ENCODE measurements at regions not wholly inside any gene's neighbourhood (a gene's known extent, or its start where the extent isn't known, plus 50 kb on each side); places are given as distances from the start of the nearest gene placed in this dataset.

DNA sequence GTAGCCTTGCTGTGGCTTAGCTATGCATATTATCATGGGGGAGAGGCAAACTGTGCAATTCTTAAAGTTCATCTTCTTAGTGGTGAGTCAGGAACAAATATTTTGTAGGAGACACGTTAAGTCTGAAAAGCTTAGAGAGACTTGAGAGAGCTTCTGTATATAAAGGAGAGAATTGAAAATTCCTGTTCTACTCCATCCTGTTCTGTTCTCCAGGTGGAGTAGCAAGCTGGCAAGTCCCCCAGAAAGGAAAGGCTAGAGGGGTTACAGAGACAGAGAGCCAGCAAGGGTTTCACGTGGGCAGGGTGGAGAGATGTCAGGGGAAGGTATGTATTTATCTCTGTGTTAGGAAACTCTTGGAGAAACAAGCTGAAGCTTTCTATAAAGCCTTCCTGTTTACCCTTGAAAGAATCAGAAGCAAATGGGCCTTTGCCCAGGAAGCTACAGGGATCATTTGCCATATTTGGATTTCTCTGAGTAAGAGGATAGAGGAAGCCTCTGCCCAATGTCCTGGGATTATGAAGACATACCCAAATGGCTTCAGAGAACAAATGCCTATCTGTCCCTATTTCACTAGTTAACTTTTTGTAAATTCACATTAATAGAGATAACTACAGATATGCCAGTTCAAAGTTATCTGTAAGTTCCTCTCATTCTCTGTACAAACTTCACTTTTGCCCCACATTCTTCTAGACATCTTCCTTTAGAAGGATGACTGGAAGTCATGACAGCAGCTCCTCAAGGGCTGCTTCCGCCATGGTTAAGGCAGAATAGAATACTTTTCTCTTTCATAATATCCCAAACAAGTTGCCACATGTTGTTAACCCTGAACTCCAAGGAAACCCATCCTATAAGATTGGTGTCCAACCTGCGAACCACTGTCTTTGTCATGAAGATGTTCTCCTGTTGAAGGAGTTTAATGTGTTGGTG, 126.7 kb upstream of the NEDD9 start:
- no peak for DNase-seq

DNA sequence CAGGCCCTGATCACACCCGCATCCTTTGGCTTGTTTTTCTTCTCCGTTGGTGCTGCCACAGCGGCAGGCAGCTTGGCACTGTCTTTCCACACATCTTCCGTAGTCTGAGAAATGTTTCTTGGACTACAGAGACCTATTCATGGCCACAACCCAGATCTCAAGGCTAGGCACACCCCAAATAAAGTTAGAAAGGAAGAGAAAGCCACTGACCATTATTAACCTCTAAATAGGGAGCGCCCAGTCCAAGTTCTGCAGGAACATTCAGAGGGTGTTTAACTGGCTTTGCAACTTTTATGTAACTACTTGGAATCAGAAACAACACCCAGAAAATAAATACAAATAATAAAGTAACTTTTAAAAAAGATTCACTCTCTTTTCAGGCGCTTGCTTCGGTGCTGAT, 124.8 kb upstream of the NEDD9 start:
- DNase-seq: no peak

DNA sequence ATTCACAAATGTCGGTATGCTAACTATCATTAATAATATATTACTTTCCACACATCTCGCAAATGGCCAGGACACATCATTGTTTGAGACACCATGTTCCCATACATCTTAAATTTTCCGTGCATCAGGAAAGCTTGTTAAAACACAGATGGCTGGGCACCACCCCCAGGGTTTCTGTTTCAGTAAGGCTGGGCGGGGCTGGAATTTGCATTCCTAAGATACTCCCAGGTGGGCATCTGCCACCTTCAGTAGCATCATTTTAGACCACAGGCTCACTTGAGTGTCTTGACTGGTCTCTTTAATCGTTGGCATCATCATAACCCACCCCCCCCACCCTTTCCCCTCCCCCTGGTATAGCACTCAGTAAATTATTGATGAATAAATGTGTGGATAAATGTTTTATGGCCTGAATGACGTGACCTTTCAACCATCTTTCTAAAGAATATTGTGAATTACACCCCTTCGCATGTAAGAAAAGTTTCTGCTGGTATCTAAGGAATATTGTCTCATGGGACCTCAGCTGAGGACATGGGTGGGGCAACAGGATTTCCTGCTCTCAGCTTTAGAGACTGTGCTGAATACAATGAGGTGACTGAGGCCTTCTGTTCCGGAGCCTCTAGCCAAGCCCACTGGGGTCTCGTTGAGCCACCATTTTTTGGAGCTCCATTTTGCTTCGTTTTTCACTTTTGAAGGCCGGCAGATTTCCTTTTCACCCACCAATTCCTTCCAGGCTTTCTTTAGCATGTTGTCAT, 124.1 kb upstream of the NEDD9 start:
- no peak for DNase-seq

DNA sequence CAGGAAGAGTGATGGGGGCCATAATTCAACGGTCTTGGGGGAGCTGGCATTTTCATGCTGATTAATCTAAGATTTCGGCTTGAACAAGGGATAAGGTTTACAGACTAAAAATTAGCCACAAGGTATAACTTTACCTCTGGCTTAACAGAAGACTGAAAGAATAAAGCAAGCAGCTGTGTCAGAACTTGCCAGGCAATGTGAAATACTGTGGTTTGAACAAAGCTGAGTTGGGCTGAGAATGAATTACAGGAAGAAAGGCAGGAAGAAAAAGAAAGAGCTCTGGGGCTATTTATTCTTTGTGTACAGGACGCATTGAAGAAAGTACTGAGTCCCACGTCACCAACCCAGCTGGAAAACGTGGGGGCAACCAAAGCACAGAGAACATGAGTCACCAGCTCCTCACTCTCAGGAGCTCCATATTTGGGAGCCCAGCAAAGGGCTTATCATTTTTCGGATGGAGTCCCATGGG, 121.5 kb upstream of the NEDD9 start:
- DNase-seq: peak; percentile 61

DNA sequence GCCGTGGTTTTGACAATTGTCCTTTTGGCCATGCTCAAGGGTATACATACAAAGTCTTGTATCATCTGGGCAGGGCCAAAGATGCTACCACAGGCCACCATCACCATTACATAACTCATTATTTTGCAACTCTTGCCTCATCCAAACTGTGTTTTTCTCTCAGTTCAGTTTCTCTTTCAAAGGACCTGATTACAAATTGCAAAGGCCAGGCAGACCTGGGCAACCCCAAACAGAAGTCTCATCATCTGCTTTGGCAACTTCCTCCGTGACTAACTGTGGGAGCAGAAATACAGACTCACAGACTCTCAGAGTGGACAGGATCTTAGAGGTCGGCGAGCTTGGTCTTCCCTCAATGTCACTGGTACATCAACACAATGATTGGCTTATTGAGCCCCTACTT, 117.8 kb upstream of the NEDD9 start:
- DNase-seq: no peak

DNA sequence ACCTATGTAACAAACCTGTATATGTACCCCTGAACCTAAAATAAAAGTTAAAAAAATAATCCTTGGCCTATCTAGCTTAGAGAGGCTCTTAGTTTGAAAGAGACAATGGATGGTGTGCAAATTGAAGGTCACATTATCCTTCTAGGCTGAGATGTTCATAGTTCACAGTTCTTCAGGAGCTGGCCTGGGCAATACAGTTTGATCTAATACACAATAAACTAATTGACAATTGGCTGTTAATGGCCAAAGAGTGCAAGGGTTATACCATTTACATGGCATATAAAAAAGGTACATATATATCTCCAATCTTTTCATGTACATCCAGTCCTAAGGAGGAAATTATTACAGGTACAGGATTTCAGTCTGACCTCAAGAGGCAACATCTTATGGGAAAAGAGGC, 117.4 kb upstream of the NEDD9 start:
- no peak for DNase-seq

DNA sequence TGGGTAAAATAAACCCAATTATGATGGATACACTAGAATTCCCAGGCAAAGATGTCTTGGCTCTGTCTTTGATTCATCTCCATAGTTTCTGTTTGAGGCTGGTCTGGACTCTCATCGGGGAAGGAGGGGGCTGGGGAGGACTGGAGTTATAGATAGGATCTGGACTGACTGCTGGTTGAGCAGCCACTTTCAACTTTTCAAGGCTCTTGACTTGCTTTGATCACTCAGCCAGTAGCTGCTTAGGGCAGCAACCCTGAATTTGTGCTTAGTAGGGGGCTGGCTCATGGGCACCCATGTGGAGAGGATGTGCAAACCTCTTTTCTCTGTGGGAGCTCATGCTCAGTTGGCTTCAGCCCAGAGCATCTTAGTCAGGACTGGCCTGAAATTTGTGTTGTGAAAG, 114.0 kb upstream of the NEDD9 start:
- peak; percentile 53 for DNase-seq

DNA sequence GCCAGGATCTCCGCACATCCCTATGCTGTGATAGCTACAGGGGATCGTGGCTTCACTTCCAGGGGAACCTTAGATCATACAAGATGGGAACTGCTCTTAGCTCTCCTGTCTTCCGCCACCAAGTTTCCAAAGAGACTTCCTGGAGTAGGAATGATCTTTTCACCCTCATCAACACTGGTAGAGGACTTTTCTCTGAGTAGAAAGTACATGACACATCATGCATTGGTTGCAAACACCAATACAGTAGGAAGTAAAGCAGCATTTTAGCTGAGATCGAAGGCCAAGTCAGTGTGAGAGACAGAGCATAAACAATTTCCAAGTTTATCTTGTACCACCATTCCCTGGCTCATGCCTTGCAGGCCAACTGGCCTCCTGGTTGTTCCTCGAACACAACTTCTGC, 113.1 kb upstream of the NEDD9 start:
- no peak for DNase-seq

DNA sequence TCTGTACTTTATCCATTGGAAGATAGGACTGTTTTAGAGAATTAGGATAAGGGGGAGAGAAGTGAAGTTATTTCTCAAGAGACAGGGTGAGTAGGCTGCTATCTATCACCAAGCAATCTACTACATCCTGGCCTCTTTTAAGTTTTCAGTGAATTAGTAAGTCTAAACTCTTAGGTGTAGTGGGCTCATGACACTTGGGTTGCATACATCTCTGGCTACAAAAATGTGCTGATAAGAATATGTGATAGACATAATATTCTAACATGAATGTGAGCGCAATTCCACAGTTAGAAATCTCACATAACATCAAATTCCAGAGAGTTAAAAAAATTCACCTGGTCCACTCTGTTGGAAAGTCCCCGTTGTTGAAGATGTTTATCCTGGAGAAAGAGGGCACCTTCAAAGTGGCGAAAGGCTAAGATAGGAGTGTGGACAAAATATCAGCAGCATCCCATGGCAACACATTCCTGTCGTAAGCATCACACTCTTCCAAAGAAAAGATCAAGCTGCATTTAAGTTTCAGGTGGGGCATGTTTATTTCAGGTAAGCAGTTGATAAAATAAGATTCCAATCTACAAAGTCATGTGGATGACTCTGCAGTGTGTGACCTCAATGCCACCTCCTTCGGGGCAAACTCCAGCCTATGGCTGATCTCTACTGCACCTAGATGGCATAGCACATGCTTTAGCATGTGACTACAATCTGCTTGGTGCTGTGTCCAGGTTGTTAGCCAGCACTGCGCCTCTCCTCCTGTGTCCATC, 111.7 kb upstream of the NEDD9 start:
- no peak for DNase-seq

DNA sequence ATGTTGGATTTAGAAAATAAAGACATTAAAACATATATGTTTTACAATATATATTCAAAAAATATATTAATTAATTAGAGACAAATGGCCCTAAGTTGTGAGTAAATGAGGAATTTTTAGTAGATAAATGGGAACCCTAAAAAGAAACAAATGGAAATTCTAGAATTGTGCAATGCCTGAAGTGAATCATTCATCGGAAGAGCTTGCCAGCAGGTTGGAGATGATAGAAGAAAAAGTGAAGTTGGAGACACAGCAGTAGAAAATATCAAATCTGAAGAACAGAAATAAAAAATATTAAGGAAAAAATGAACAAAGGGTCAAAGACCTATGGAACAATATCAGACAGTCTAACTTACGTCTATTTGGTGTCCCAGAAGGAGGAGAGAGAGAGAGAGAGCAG, 109.4 kb upstream of the NEDD9 start:
- DNase-seq: no peak

DNA sequence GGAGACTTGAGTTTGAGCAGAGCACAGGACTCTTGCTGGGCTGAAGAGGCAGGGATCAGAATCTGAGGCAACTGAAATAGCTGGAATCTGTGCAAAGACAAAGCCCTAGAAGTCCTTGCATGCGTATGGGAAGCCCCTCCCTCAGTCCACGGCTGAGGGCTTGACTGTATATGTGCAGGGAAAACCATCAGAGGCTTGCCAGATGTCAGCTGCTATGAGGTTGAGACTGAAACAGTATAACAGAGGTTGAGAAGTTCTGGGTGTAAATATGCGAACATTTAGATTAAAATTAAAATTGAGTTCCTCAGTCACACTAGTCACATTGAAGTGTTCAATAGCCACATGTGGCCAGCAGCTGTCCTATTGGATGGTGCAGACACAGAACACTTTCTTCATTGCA, 108.8 kb upstream of the NEDD9 start:
- no peak for DNase-seq

DNA sequence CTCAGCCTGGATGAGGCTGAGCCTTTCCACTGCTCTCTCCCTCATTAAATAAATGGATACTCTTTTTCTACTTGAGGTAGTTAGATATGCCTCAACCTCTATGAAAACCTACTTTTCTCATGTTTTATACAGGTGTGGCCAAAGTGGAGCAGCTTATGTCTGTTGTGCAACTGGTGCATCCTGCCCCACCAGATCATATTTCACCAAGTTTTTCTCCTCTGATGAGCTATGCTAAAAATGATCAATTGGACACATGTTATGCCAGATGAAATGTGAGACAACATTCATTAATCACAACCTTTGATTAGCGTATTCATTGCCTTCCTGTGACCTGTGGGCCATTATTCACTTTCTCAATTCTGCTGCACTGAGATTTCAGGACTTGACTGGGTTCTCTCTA, 106.9 kb upstream of the NEDD9 start:
- no peak for DNase-seq

DNA sequence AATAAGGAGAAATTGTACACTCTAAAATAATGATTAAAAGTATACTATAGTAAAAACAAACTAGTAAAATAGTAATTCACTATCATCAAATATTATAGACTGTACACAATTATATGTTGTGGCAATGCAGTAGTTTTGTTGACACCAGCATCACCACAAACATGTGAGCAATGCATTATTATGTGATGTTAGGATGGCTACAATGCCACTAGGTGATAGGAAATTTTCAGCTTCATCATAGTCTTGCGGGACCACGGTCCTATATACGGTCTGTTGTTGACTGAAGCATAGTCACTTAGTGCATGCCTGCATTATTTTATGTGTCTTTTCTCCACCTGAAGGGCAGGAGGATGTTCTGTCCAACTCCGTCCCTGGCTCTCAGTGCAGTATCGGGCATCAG, 104.8 kb upstream of the NEDD9 start:
- DNase-seq: no peak

DNA sequence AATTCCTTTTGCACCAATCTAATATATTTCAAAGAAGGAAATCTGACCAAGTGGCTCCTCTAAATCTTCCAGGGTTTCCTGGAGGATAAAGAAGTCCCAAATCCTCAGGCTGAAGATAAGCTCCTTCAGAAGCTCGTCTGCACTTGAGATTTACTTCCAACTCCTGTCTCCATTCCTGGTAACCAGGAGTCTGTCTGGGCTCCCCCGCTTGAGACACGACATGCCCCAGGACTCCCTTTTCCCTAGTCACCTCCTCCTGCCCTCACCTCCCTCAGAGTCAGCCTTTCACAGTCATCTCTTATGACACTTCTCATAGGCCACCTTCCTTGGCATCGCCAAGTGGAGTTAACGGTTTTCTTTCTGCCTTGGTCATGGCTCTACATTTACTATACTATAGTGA, 103.4 kb upstream of the NEDD9 start:
- DNase-seq: no peak

DNA sequence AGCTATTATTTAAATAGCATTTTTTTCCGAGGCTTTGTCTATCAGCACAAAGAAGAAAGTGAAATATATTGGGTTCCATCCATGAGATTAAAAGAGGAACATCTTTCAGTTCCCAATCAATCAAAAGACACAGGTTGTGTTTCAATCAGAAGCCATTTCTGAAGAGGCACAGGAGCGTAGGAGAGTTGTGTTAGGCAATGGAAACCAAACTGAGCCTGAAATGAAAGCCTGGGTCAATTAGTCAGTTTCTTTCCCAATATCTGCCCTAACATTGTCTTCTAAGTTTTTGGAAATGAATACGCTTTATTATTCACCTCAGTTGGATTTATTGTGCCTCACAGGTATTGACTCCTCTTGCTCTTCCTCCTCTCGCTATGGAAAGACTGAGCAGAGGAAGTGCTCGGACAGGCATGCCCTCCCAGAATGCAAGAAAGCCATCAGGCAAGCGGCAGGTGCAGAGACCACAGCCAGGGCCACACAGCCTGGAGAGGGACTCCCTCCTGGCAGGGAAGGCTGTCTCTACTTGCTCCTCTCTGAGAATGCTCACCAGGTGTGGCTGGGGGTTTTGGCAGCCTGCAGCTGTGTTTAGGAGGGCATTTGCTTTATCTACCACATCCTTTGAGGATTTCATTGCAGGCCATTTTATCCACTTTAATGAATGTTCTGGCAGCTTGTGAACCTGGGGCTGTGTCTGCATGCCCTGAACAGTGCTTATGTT, 100.8 kb upstream of the NEDD9 start:
- no peak for DNase-seq

DNA sequence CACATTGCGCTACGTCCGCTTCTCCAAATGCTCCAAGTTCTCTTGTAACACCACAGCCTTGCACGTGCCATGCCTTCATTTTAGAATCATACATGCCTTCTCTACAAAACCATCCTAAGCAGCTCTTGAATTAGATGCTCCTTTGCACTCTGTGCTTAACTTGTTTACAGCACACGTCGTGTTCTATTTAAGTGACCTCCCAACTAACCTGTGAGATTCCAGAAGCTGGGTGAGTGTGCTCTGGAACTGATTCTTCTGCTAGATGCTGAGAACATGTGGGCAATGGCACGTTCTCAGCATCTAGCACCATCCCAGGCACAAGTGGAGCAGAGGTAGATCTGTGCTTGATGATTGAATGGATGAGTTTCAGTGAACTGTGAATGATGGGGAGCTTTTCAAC, 100.0 kb upstream of the NEDD9 start:
- no peak for DNase-seq

DNA sequence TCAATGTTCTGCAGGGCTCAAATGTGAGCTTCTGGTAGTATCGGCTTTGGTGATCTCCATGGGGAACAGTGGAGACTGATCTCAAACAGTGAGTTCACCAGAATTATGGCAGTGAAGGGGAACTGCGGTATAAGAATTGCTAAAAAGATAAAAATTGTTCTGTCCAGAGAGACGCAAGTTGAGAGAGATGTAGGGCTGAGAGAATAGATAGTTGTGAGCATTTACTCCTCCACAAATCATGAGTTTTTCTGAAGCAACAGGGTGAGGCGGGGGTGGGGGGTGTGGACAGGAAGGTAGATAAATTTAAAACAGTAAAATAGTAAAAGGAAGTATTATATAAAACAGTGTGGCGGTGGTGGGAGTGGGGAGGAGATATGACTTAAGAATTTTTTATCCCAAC, 98.6 kb upstream of the NEDD9 start:
- no peak for DNase-seq

DNA sequence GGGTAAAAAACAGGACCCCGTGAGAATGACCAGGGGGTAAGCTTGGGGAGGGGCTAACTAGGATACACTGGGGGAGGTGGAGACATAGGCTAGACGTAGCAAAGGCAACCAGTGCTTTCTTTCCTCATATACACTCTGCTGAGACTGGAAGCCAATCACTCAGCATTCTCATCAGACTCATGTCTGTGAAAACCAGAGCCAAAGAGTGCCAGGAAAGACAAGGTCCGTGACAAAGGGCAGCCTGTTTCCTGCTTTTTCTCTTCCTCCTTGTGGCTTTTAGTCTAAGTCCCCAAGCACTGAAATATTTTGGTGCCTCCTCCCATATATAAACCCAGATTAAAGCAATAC, 97.9 kb upstream of the NEDD9 start:
- no peak for DNase-seq

DNA sequence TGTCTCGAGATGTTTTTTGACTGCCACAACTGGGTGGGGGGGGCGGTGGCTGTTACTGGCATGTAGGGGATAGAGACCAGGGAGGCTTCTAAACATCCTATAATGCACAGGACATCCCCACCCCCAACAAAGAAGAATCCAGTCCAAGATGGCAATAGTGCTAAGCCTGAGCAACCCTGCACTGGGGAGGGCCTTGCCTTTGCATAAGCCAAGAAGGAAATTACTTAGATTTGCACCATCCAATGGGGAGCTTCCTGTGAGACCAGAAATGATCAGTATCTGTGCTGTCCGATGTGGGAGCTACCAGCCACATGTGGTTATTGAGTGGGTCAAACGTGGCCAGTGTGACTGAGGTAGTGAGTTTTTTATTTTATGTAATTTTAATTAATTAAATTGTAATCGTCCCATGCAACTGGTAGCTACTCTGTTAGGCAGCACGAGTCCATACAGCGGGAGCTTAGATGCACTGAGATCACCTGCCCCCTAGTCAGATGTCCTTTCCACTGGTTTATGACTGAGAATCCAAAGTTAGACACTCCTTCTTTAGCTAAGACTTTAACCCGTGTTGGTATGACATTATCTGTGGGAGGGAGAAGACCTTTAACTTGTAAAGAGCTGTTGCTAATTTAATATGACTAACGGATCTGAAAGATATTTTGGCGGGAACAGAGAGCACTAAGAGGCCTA, 97.4 kb upstream of the NEDD9 start:
- DNase-seq: no peak

DNA sequence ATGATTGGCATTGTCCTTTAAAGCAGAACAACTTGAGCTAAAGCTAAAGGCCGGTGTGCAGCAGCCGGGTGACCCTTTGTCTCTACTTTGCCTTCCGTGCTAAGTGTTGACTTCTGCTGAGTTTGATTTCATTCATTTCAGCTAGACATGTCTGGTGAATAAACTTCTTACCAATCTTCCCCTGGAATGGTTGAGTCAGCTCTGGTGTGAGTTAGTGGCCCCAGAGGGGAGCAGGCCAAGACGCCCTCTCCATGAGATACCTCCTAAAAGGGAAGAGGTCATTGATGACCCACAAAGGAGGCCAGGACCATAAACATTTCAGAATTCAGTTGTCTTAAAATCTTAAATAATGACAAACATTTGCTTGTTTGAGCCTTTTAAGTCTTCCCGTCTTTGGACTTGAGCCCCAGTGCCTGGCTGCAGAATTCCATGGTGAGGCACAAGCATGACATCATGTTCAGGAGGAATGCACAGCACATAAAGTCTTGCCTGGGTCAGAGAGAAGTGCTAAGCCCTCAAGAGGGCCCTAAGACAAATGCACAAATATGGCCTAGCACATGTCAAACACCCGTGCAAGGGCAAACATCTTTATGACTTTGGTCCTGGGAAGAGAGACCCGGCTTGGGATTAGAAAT, 96.3 kb upstream of the NEDD9 start:
- DNase-seq: no peak

DNA sequence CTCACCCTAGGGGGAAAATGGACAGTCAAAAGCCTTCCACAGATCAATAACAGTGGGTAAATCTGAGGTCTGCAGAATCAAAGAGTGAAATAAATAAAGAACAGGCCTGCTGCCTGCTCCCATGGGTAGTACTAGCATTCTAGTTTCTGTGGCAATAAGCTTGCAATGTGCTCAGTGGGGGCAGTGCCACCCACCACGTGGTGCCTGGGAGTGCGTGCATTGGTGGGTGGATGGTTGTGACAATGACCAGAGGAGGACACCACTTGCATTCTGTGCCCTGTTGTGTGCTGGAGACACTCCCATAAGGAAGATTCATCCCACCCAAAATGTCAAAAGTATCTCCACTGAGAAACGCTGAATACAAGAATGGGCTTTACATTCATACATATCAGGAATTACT, 95.5 kb upstream of the NEDD9 start:
- no peak for DNase-seq
